ENCODE measurements at regions not wholly inside any gene's neighbourhood (a gene's known extent, or its start where the extent isn't known, plus 50 kb on each side); places are given as distances from the start of the nearest gene placed in this dataset.
"Not testable (repeated sequence)": the region's sequence is repeated elsewhere in the genome, so short reads cannot be mapped to it uniquely, and the experiment has no call there.

GRCh38 chr15:23763021-23763420 lies 75.9 kb upstream of the NDN start:
- TF ChIP-seq, protein P1, sequence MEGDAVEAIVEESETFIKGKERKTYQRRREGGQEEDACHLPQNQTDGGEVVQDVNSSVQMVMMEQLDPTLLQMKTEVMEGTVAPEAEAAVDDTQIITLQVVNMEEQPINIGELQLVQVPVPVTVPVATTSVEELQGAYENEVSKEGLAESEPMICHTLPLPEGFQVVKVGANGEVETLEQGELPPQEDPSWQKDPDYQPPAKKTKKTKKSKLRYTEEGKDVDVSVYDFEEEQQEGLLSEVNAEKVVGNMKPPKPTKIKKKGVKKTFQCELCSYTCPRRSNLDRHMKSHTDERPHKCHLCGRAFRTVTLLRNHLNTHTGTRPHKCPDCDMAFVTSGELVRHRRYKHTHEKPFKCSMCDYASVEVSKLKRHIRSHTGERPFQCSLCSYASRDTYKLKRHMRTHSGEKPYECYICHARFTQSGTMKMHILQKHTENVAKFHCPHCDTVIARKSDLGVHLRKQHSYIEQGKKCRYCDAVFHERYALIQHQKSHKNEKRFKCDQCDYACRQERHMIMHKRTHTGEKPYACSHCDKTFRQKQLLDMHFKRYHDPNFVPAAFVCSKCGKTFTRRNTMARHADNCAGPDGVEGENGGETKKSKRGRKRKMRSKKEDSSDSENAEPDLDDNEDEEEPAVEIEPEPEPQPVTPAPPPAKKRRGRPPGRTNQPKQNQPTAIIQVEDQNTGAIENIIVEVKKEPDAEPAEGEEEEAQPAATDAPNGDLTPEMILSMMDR (IDR thresholded peaks at IDR 0.05; ENCODE audit: insufficient read depth, missing control alignments): no peak
- FAIRE-seq (no peak), DNase-seq (ENCODE audit: insufficient read length, low spot score) (no peak)

GRCh38 chr15:23764306-23764705 lies 77.2 kb upstream of the NDN start:
- FAIRE-seq: no peak
- TF ChIP-seq, protein P1 (IDR thresholded peaks at IDR 0.05; ENCODE audit: insufficient read depth, missing control alignments): no peak
- no peak for DNase-seq (ENCODE audit: insufficient read length, low spot score)

DNA sequence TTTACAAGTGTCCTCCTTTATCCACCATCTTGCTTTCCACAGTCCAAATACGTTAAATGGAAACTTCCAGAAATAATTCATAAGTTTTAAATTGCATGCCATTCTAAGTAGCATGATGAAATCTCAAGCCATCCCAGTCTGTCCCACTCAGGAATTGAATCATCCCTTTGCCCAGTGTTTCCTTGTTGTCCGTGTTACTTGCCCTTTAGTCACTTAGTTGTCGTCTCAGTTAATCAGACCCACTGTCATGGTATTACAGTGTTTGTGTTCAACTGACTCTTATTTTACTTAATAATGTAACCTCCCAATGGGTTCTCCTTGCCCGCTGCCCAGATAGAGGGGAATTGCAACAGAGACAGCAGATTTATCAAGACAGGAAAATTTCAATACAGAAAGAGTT lies 77.6 kb upstream of the NDN start:
- DNase-seq (ENCODE audit: insufficient read length, low spot score) (no peak), FAIRE-seq (no peak)
- TF ChIP-seq, protein P1 (IDR thresholded peaks at IDR 0.05; ENCODE audit: insufficient read depth, missing control alignments): no peak

DNA sequence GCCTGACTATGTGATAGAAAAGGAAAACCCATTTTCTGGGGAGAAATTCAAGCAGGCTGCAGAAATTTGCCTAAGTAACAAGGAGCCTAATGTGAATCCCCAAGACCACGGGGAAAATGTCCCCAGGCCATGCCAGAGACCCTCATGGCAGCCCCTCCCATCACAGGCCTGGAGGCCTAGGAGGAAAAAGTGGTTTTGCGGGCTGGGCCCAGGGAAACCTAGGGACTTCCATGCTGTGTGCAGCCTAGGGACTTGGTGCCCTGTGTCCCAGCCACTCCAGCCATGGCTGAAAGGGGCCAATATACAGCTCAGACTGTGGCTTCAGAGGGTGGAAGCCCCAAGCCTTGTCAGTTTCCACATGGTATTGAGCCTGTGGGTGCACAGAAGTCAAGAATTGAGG lies 79.7 kb upstream of the NDN start:
- FAIRE-seq; DNase-seq (ENCODE audit: insufficient read length, low spot score): not testable (repeated sequence)

DNA sequence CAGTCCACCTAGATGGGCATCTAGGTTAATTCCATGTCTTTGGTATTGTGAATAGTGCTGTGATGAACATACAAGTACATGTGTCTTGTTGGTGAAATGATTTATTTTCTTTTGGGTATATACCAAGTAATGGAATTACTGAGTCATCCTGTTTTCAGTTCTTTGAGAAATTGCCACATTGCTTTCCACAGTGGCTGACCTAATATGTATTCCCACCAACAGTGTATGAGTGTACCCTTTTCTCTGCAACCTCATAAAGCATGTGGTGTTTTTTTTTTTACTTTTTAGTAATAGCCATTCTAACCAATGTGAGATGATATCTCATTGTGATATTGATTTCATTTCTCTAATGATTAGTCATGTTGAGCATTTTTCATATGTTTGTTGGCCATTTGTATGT lies 86.0 kb upstream of the NDN start:
- FAIRE-seq (no peak), DNase-seq (ENCODE audit: insufficient read length, low spot score) (no peak)
- TF ChIP-seq, protein P1 (IDR thresholded peaks at IDR 0.05; ENCODE audit: insufficient read depth, missing control alignments): no peak

DNA sequence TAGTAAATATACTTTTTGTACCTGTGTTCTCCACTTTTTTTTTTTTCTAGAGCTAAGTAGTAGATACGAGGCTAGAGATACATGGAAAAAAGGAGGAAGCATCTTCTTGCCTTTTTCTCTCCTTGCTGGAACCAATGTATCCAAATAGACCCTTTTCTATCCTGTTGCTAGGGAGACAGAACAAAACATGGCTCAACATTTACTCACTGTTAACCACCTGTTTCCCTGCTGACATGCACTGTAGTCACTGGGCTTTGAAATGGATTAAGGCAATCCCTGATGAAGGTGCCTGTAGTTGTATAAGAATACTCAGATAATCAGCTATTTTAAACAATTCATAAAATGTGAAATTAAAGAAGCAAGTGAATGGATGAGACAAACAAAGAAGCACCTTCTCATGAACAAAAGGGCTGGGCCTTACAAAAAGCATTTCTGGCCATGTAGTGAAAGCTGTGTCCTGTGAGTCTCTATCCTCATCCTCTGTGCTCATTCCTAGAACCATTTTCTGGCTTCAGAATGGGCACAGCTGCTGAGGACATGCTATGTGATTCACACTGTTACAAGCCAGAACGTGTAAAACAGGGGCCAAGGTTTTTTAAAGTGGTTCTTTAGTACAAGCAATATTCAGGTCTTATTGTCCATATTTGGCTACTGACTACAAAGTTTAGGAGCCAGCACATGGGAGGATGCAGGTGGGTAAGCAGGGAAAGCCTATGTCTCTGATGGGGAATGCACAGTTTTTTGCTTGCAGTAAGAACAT lies 100.4 kb upstream of the NDN start:
- no peak for FAIRE-seq
- TF ChIP-seq, protein P1 (IDR thresholded peaks at IDR 0.05; ENCODE audit: insufficient read depth, missing control alignments): no peak

GRCh38 chr15:23793191-23793680 lies 106.1 kb upstream of the NDN start:
- DNase-seq (ENCODE audit: insufficient read length, low spot score): no peak
- TF ChIP-seq, protein P1 (IDR thresholded peaks at IDR 0.05; ENCODE audit: insufficient read depth, missing control alignments): no peak
- FAIRE-seq: no peak

More for the DNA sequence above, 100.4 kb upstream of the NDN start:
- no peak for DNase-seq (ENCODE audit: insufficient read length, low spot score)

All from D721Med (cell line).